HepG2 (cell line): ENCODE measurements at regions not wholly inside any gene's neighbourhood (a gene's known extent, or its start where the extent isn't known, plus 50 kb on each side); places are given as distances from the start of the nearest gene placed in this dataset.

Experiments used
- FOXP1 ChIP-seq, 2 experiments: fragments of 450-650 bp in 1 of 2; IDR thresholded peaks; 2 replicates each; pipeline ENCODE4 v1.6.1; 2017 to 2018; ENCODE audit warnings: antibody characterized with exemption in 1 of 2
- HOXD1 ChIP-seq: sonication (generic); formaldehyde crosslinking; IDR thresholded peaks from 2 replicates; pipeline ENCODE4 v1.5.0; 2020; ENCODE audit warnings: missing genetic modification reagents
- MAFK ChIP-seq, 2 experiments: IDR thresholded peaks in 1 of 2; conservative IDR thresholded peaks in 1 of 2; 2 replicates each; pipeline ENCODE4 v1.6.1; 2011; ENCODE audit warnings: improper control_type of control experiment in 2 of 2, low read length in 2 of 2
- MEIS1 ChIP-seq: sonication (generic); formaldehyde crosslinking; IDR thresholded peaks from 2 replicates; pipeline ENCODE4 v1.9.0; 2021; ENCODE audit warnings: mild to moderate bottlenecking, missing genetic modification reagents, moderate library complexity, borderline replicate concordance
- NBN ChIP-seq: fragments of 450-650 bp; conservative IDR thresholded peaks from 2 replicates; pipeline ENCODE4 v1.6.1; 2017
- NCOR1 ChIP-seq: fragments of 200-600 bp; sonication (generic); IDR thresholded peaks from 2 replicates; pipeline ENCODE4 v1.7.0; 2017; ENCODE audit warnings: antibody characterized with exemption, low read length, borderline replicate concordance
- NFKB2 ChIP-seq: sonication (generic); formaldehyde crosslinking; IDR thresholded peaks from 2 replicates; pipeline ENCODE4 v1.4.0; 2020; ENCODE audit warnings: missing genetic modification reagents, borderline replicate concordance
- PHF21A ChIP-seq: sonication (generic); formaldehyde crosslinking; IDR thresholded peaks from 2 replicates; pipeline ENCODE4 v1.5.0; 2020; ENCODE audit warnings: mild to moderate bottlenecking, missing genetic modification reagents
- POLR2AphosphoS5 ChIP-seq: IDR thresholded peaks from 2 replicates; pipeline ENCODE4 v1.6.1; 2012; ENCODE audit warnings: low read depth, low read length
- RFX1 ChIP-seq: fragments of 450-650 bp; IDR thresholded peaks from 2 replicates; pipeline ENCODE4 v1.6.1; 2017
- TBL1XR1 ChIP-seq: fragments of 150-350 bp; IDR thresholded peaks from 2 replicates; pipeline ENCODE4 v1.6.1; 2014; ENCODE audit warnings: borderline replicate concordance, low read length; ENCODE audit not compliant: partially characterized antibody
- TCF12 ChIP-seq, 2 experiments: fragments of 450-650 bp in 1 of 2; sonication (generic) in 1 of 2; formaldehyde crosslinking in 1 of 2; IDR thresholded peaks; 2 replicates each; pipeline versions ENCODE4 v1.6.1 to v1.8.0; 2017 to 2022; ENCODE audit warnings: antibody characterized with exemption in 1 of 2, mild to moderate bottlenecking in 1 of 2, missing genetic modification reagents in 1 of 2, moderate library complexity in 1 of 2
- ZBTB42 ChIP-seq: sonication (generic); formaldehyde crosslinking; IDR thresholded peaks from 2 replicates; pipeline ENCODE4 v1.5.0; 2020; ENCODE audit warnings: mild to moderate bottlenecking, missing genetic modification reagents
- ZFP90 ChIP-seq: sonication (generic); formaldehyde crosslinking; IDR thresholded peaks from 2 replicates; pipeline ENCODE4 v1.8.0; 2022; ENCODE audit warnings: missing genetic modification reagents, mild to moderate bottlenecking, inconsistent platforms, borderline replicate concordance
- ZHX1 ChIP-seq: sonication (generic); formaldehyde crosslinking; IDR thresholded peaks from 2 replicates; pipeline ENCODE4 v1.8.1; 2022; ENCODE audit warnings: low read depth, mild to moderate bottlenecking, missing genetic modification reagents
- ZNF605 ChIP-seq: sonication (generic); formaldehyde crosslinking; IDR thresholded peaks from 2 replicates; pipeline ENCODE4 v1.8.0; 2022; ENCODE audit warnings: mild to moderate bottlenecking, missing genetic modification reagents
- ZSCAN21 ChIP-seq: sonication (generic); formaldehyde crosslinking; IDR thresholded peaks from 2 replicates; pipeline ENCODE4 v1.8.0; 2022; ENCODE audit warnings: mild to moderate bottlenecking, missing genetic modification reagents, moderate library complexity, borderline replicate concordance
- TF ChIP-seq, protein P1 (sequence below): sonication (generic); formaldehyde crosslinking; IDR thresholded peaks from 2 replicates; pipeline ENCODE4 v1.8.0; 2022; ENCODE audit warnings: missing genetic modification reagents, mild to moderate bottlenecking, moderate library complexity, borderline replicate concordance
- TF ChIP-seq, protein P2 (sequence below): sonication (generic); formaldehyde crosslinking; conservative IDR thresholded peaks from 2 replicates; pipeline ENCODE4 v1.8.0; 2022; ENCODE audit warnings: mild to moderate bottlenecking, moderate library complexity, missing genetic modification reagents
- TF ChIP-seq, protein P3 (sequence below): sonication (generic); formaldehyde crosslinking; IDR thresholded peaks from 2 replicates; pipeline ENCODE4 v1.4.0; 2020; ENCODE audit warnings: mild to moderate bottlenecking, missing genetic modification reagents
- TF ChIP-seq, protein P4 (sequence below): sonication (generic); formaldehyde crosslinking; IDR thresholded peaks from 2 replicates; pipeline ENCODE4 v1.8.0; 2022; ENCODE audit warnings: mild to moderate bottlenecking, missing genetic modification reagents, borderline replicate concordance

GRCh38 chr6:137808836-137809315 lies 58.2 kb upstream of the TNFAIP3 start (continued):
- TF ChIP-seq ZBTB42 (CRISPR knock-in tag) (no peak), ZSCAN21 (CRISPR knock-in tag) (no peak), NBN (no peak), POLR2AphosphoS5 (no peak), ZFP90 (CRISPR knock-in tag) (0 out of 2 replicates have a peak, but pooled peaks have one; percentile 77), NCOR1 (0 out of 2 replicates have a peak, but pooled peaks have one; percentile 58), FOXP1 (IDR thresholded peaks at IDR 0.05) (no peak), FOXP1 (CRISPR knock-in tag; IDR thresholded peaks at IDR 0.05) (peak; percentile 25; the same call in 1 of the 2 replicates), MEIS1 (CRISPR knock-in tag) (no peak), PHF21A (CRISPR knock-in tag) (no peak), ZNF605 (CRISPR knock-in tag) (peak; percentile 71), RFX1 (no peak), TCF12 (IDR thresholded peaks at IDR 0.05) (no peak), TCF12 (CRISPR knock-in tag; IDR thresholded peaks at IDR 0.05) (no peak), ZHX1 (CRISPR knock-in tag) (no peak), HOXD1 (CRISPR knock-in tag) (no peak), MAFK (conservative IDR thresholded peaks at IDR 0.05 in 1 of 2, IDR thresholded peaks at IDR 0.05 in 1 of 2; ENCODE audit: low read length in 2 of 2) (no peak), TBL1XR1 (no peak), NFKB2 (CRISPR knock-in tag) (peak; percentile 72; the same call in 1 of the 2 replicates)
- TF ChIP-seq, protein P1, sequence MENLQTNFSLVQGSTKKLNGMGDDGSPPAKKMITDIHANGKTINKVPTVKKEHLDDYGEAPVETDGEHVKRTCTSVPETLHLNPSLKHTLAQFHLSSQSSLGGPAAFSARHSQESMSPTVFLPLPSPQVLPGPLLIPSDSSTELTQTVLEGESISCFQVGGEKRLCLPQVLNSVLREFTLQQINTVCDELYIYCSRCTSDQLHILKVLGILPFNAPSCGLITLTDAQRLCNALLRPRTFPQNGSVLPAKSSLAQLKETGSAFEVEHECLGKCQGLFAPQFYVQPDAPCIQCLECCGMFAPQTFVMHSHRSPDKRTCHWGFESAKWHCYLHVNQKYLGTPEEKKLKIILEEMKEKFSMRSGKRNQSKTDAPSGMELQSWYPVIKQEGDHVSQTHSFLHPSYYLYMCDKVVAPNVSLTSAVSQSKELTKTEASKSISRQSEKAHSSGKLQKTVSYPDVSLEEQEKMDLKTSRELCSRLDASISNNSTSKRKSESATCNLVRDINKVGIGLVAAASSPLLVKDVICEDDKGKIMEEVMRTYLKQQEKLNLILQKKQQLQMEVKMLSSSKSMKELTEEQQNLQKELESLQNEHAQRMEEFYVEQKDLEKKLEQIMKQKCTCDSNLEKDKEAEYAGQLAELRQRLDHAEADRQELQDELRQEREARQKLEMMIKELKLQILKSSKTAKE (CRISPR knock-in tag), result no peak
- TF ChIP-seq, protein P2, sequence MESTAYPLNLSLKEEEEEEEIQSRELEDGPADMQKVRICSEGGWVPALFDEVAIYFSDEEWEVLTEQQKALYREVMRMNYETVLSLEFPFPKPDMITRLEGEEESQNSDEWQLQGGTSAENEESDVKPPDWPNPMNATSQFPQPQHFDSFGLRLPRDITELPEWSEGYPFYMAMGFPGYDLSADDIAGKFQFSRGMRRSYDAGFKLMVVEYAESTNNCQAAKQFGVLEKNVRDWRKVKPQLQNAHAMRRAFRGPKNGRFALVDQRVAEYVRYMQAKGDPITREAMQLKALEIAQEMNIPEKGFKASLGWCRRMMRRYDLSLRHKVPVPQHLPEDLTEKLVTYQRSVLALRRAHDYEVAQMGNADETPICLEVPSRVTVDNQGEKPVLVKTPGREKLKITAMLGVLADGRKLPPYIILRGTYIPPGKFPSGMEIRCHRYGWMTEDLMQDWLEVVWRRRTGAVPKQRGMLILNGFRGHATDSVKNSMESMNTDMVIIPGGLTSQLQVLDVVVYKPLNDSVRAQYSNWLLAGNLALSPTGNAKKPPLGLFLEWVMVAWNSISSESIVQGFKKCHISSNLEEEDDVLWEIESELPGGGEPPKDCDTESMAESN, result no peak
- TF ChIP-seq, protein P3, sequence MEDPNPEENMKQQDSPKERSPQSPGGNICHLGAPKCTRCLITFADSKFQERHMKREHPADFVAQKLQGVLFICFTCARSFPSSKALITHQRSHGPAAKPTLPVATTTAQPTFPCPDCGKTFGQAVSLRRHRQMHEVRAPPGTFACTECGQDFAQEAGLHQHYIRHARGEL (CRISPR knock-in tag), result no peak
- TF ChIP-seq, protein P4, sequence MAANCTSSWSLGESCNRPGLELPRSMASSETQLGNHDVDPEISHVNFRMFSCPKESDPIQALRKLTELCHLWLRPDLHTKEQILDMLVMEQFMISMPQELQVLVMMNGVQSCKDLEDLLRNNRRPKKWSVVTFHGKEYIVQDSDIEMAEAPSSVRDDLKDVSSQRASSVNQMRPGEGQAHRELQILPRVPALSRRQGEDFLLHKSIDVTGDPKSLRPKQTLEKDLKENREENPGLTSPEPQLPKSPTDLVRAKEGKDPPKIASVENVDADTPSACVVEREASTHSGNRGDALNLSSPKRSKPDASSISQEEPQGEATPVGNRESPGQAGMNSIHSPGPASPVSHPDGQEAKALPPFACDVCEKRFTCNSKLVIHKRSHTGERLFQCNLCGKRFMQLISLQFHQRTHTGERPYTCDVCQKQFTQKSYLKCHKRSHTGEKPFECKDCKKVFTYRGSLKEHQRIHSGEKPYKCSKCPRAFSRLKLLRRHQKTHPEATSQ (CRISPR knock-in tag), result no peak
